ENCODE measurements at regions not wholly inside any gene's neighbourhood (a gene's known extent, or its start where the extent isn't known, plus 50 kb on each side); places are given as distances from the start of the nearest gene placed in this dataset.

DNA sequence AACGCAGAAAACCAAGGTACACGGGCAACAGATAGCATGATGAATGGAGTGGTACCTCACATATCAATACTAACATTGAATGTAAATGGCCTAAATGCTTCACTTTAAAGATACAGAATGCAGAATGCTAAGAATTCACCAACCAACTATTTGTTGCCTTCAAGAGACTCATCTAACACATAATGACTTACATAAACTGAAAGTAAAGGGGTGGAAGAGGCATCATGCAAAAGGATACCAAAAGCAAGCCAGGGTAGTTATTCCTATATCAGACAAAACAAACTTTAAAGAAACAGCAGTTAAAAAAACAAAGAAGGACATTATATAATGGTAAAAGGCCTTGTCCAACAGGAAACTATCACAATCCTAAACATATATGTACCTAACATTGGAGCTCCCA lies 137.1 kb upstream of the APP start:
- CTCF ChIA-PET (ENCODE audit: unreplicated experiment) = no interaction called here

DNA sequence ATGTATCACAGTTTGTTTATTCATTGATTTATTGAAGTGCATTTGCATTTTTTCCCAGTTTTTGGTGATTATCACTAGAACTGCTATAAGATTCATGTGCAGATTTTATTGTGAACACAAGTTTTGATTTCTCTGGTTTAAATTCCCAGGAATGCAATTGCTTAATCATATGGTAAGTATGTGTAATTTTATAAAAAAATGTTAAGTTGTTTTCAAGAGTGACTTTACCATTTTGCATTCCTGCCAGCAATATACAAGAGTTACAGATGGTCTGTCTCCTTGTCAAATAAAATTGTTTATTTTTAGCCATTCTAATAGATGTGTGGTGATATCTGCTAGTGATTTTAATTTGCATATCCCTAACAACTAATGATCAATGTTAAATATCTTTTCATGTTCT lies 127.3 kb upstream of the APP start:
- Histone ChIP-seq H3K79me2 (ENCODE audit: insufficient read depth, low read depth, low read length) (no peaks in the 10 kb centered on the region), H3K27ac (ENCODE audit: low read depth, low read length, poor library complexity, severe bottlenecking) (no peak overlapping the region), H3K4me1 (ENCODE audit: insufficient read depth, low read length, poor library complexity, severe bottlenecking) (no peaks in the 10 kb centered on the region), H3K9me3 (ENCODE audit: low read length) (peaks cover 22% of the 10 kb centered on the region; the same call in 1 of the 2 replicates), H3K9me2 (ENCODE audit: insufficient read depth, low read length) (no peaks in the 10 kb centered on the region), H3K36me3 (ENCODE audit: insufficient read depth, low read length) (no peaks in the 10 kb centered on the region), H4K20me1 (ENCODE audit: insufficient read depth, low read length) (no peaks in the 10 kb centered on the region), H2AFZ (ENCODE audit: low read length) (no peak overlapping the region), H3K4me2 (ENCODE audit: low read length) (no peak overlapping the region), H3K4me3 (ENCODE audit: low read depth, low read length, poor library complexity, severe bottlenecking) (no peak overlapping the region)
- ChIA-PET POLR2A (no interaction called here), CTCF (ENCODE audit: unreplicated experiment) (no interaction called here)
- DNase-seq (ENCODE audit: low spot score) = no peak
- intact Hi-C loops (cut with micrococcal nuclease; ENCODE audit: unreplicated experiment) = no loop called here
- no TSS peak for BruUV-seq (replicated peaks)
- TF ChIP-seq EZH2phosphoT487 (IDR thresholded peaks at IDR 0.05; ENCODE audit: borderline replicate concordance, low read depth, low read length) = no peak
- TF ChIP-seq CTCF (conservative IDR thresholded peaks at IDR 0.05; ENCODE audit: low read length) = no peak

More for the DNA sequence above, 137.1 kb upstream of the APP start:
- Histone ChIP-seq H3K9me3 (ENCODE audit: low read length) (no peaks in the 10 kb centered on the region), H3K4me2 (ENCODE audit: low read length) (no peak overlapping the region), H3K4me1 (ENCODE audit: insufficient read depth, low read length, poor library complexity, severe bottlenecking) (no peaks in the 10 kb centered on the region), H3K27ac (ENCODE audit: low read depth, low read length, poor library complexity, severe bottlenecking) (no peak overlapping the region), H3K4me3 (ENCODE audit: low read depth, low read length, poor library complexity, severe bottlenecking) (no peak overlapping the region), H3K9me2 (ENCODE audit: insufficient read depth, low read length) (no peaks in the 10 kb centered on the region), H2AFZ (ENCODE audit: low read length) (no peak overlapping the region), H3K79me2 (ENCODE audit: insufficient read depth, low read depth, low read length) (no peaks in the 10 kb centered on the region), H3K36me3 (ENCODE audit: insufficient read depth, low read length) (no peaks in the 10 kb centered on the region), H4K20me1 (ENCODE audit: insufficient read depth, low read length) (no peaks in the 10 kb centered on the region)
- intact Hi-C loops (cut with micrococcal nuclease; ENCODE audit: unreplicated experiment) = no loop called here
- no TSS peak for BruUV-seq (replicated peaks)
- TF ChIP-seq CTCF (conservative IDR thresholded peaks at IDR 0.05; ENCODE audit: low read length) (no peak), EZH2phosphoT487 (IDR thresholded peaks at IDR 0.05; ENCODE audit: borderline replicate concordance, low read depth, low read length) (no peak)
- no peak for DNase-seq (ENCODE audit: low spot score)
- POLR2A ChIA-PET = no interaction called here

DNA sequence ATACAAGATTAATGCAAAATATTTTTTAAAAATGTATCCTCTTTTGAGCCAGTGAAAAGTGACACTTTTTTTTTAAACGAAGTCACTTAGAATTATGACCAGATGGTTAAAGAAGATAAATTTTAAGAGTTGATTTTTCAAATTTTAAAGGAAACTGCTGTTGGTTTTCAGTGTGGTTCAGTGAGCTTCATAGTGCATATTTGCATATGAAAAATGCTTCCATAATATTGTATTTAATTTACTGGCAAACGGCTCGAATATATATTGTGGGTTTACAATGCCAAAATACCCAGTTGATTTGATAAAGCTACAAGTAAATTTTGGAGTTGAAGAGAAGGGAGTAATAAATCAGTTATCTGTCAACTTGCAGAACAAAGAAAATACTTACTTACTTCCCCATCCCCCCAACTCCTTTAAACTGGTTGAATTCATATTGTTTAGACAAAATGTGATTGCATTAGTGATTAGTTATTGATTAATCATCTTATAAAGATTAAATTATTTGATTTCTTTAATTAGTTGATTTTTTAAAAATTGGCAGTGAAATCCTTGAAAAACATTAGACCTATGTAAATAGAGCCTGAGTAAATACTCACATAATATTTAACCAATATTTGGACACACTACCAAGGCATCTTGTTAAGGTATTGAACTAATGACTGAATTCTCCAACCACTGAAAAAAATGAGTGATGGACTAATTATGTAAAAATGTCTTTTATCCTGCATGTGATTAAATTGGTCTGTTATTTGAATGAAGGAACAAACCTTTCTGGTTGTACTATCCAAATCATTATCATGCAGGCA lies 122.8 kb upstream of the APP start:
- H3K9me2 ChIP-seq (ENCODE audit: insufficient read depth, low read length) = no peaks in the 10 kb centered on the region
- intact Hi-C loops (cut with micrococcal nuclease; ENCODE audit: unreplicated experiment) = no loop called here
- no peaks in the 10 kb centered on the region for H3K79me2 ChIP-seq (ENCODE audit: insufficient read depth, low read depth, low read length)
- H4K20me1 ChIP-seq (ENCODE audit: insufficient read depth, low read length) = no peaks in the 10 kb centered on the region
- ChIA-PET POLR2A (interaction anchor here (0.6 kb wide), 1 partner anchor 13 kb away, joined by 4 read pairs; no protein-coding TSS in a partner anchor), CTCF (ENCODE audit: unreplicated experiment) (no interaction called here)
- no peak overlapping the region for H3K4me2 ChIP-seq (ENCODE audit: low read length)
- H2AFZ ChIP-seq (ENCODE audit: low read length) = no peak overlapping the region
- no peak overlapping the region for H3K27ac ChIP-seq (ENCODE audit: low read depth, low read length, poor library complexity, severe bottlenecking)
- H3K9me3 ChIP-seq (ENCODE audit: low read length) = peaks cover 17% of the 10 kb centered on the region; the same call in 1 of the 2 replicates
- DNase-seq (ENCODE audit: low spot score) = no peak
- TF ChIP-seq EZH2phosphoT487 (IDR thresholded peaks at IDR 0.05; ENCODE audit: borderline replicate concordance, low read depth, low read length) = no peak
- no peak for TF ChIP-seq CTCF (conservative IDR thresholded peaks at IDR 0.05; ENCODE audit: low read length)
- no peaks in the 10 kb centered on the region for H3K4me1 ChIP-seq (ENCODE audit: insufficient read depth, low read length, poor library complexity, severe bottlenecking)
- no peaks in the 10 kb centered on the region for H3K36me3 ChIP-seq (ENCODE audit: insufficient read depth, low read length)
- no peak overlapping the region for H3K4me3 ChIP-seq (ENCODE audit: low read depth, low read length, poor library complexity, severe bottlenecking)
- BruUV-seq (replicated peaks) = no TSS peak
